ENCODE measurements at regions not wholly inside any gene's neighbourhood (a gene's known extent, or its start where the extent isn't known, plus 50 kb on each side); places are given as distances from the start of the nearest gene placed in this dataset.
"Not testable (repeated sequence)": the region's sequence is repeated elsewhere in the genome, so short reads cannot be mapped to it uniquely, and the experiment has no call there.

- H3K4me1 ChIP-seq (ENCODE audit: control insufficient read depth, insufficient read depth, low read length); CTCF ChIA-PET; H3K27me3 ChIP-seq (ENCODE audit: control insufficient read depth, insufficient read depth, low read length); DNase-seq (ENCODE audit: low read depth, low spot score); BruUV-seq (replicated peaks); H3K27ac ChIP-seq (ENCODE audit: low read length); intact Hi-C loops (cut with micrococcal nuclease; ENCODE audit: unreplicated experiment); ATAC-seq; H3K4me3 ChIP-seq (ENCODE audit: low read depth in 2 of 2, low read length in 2 of 2); H3K36me3 ChIP-seq (ENCODE audit: control insufficient read depth, insufficient read depth, low read length); POLR2A ChIA-PET; in situ Hi-C loops (cut with HindIII; ENCODE audit: low pct_unique_long_range_greater_than_20kb, low sequenced_read_pairs): not testable (repeated sequence)
- peaks cover 13% of the 10 kb centered on the region for H3K9me3 ChIP-seq (ENCODE audit: control insufficient read depth, insufficient read depth, low read depth, low read length)
Measured at GRCh38 chr20:28619956-28620651, 2637.4 kb upstream of the DEFB115 start.

- CTCF ChIA-PET: not testable (repeated sequence)
Measured at GRCh38 chr20:28625112-28625511, 2632.4 kb upstream of the DEFB115 start.

GRCh38 chr20:28640831-28641230 is 2616.6 kb upstream of the DEFB115 start:
- POLR2A ChIA-PET; H3K27me3 ChIP-seq (ENCODE audit: control insufficient read depth, insufficient read depth, low read length); DNase-seq (ENCODE audit: low read depth, low spot score); H3K4me1 ChIP-seq (ENCODE audit: control insufficient read depth, insufficient read depth, low read length); H3K27ac ChIP-seq (ENCODE audit: low read length); intact Hi-C loops (cut with micrococcal nuclease; ENCODE audit: unreplicated experiment); BruUV-seq (replicated peaks); in situ Hi-C loops (cut with HindIII; ENCODE audit: low pct_unique_long_range_greater_than_20kb, low sequenced_read_pairs); H3K36me3 ChIP-seq (ENCODE audit: control insufficient read depth, insufficient read depth, low read length); H3K9me3 ChIP-seq (ENCODE audit: control insufficient read depth, insufficient read depth, low read depth, low read length); ATAC-seq; H3K4me3 ChIP-seq (ENCODE audit: low read depth in 2 of 2, low read length in 2 of 2); CTCF ChIA-PET: not testable (repeated sequence)

More at GRCh38 chr20:28625112-28625511, 2632.4 kb upstream of the DEFB115 start:
- H3K4me1 ChIP-seq (ENCODE audit: control insufficient read depth, insufficient read depth, low read length); H3K36me3 ChIP-seq (ENCODE audit: control insufficient read depth, insufficient read depth, low read length); ATAC-seq; H3K4me3 ChIP-seq (ENCODE audit: low read depth in 2 of 2, low read length in 2 of 2); H3K27ac ChIP-seq (ENCODE audit: low read length); intact Hi-C loops (cut with micrococcal nuclease; ENCODE audit: unreplicated experiment); H3K27me3 ChIP-seq (ENCODE audit: control insufficient read depth, insufficient read depth, low read length); BruUV-seq (replicated peaks); H3K9me3 ChIP-seq (ENCODE audit: control insufficient read depth, insufficient read depth, low read depth, low read length); DNase-seq (ENCODE audit: low read depth, low spot score); in situ Hi-C loops (cut with HindIII; ENCODE audit: low pct_unique_long_range_greater_than_20kb, low sequenced_read_pairs); POLR2A ChIA-PET: not testable (repeated sequence)
- TF ChIP-seq CTCF (IDR thresholded peaks at IDR 0.05): peak; percentile 76

All from Panc1 (cell line).